ENCODE measurements at regions not wholly inside any gene's neighbourhood (a gene's known extent, or its start where the extent isn't known, plus 50 kb on each side); places are given as distances from the start of the nearest gene placed in this dataset.

DNA sequence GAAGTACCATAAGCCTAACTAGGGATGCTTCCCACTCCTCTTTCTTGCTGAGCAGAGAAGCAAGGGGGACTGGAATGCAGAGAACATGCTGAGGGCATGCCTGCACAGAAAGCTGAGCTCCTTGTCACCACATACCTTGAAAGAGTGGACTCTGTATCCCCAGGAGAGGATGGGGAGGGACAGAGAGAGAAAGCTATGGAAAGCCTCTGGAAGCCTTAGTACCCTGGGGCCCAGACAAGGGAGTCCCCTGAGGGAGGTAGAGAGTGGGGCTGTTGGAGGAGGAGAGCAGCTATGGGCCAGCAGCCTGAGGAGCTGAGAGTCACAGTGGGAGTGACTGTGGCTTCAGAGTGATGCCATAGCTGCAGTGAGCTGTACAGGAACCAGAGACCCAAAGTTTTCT lies 77.9 kb downstream of the RTL9 start:
- Histone ChIP-seq H3K9me3 (ENCODE audit: control insufficient read depth in 1 of 2, insufficient read depth in 1 of 2, low read length in 2 of 2) (no peaks in the 10 kb centered on the region), H3K27me3 (ENCODE audit: control insufficient read depth in 1 of 2, insufficient read depth in 2 of 2, low read length in 2 of 2) (no peaks in the 10 kb centered on the region), H3K36me3 (ENCODE audit: insufficient read depth, low read length) (no peaks in the 10 kb centered on the region), H3K4me1 (ENCODE audit: insufficient read depth, low read length) (no peaks in the 10 kb centered on the region), H3K27ac (ENCODE audit: low read depth in 1 of 2, low read length in 2 of 2) (no peak overlapping the region), H3K4me3 (ENCODE audit: low read length) (no peak overlapping the region)
- H3K4me3 Mint-ChIP-seq, result no peak overlapping the region
- POLR2A ChIA-PET, result no interaction called here
- ATAC-seq (ENCODE audit: poor library complexity) (no peak), DNase-seq (no peak)
- TF ChIP-seq, protein P1, sequence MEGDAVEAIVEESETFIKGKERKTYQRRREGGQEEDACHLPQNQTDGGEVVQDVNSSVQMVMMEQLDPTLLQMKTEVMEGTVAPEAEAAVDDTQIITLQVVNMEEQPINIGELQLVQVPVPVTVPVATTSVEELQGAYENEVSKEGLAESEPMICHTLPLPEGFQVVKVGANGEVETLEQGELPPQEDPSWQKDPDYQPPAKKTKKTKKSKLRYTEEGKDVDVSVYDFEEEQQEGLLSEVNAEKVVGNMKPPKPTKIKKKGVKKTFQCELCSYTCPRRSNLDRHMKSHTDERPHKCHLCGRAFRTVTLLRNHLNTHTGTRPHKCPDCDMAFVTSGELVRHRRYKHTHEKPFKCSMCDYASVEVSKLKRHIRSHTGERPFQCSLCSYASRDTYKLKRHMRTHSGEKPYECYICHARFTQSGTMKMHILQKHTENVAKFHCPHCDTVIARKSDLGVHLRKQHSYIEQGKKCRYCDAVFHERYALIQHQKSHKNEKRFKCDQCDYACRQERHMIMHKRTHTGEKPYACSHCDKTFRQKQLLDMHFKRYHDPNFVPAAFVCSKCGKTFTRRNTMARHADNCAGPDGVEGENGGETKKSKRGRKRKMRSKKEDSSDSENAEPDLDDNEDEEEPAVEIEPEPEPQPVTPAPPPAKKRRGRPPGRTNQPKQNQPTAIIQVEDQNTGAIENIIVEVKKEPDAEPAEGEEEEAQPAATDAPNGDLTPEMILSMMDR (IDR thresholded peaks at IDR 0.05), result no peak
- CTCF ChIA-PET, result no interaction called here
- no peaks in the 10 kb centered on the region for H3K9me3 Mint-ChIP-seq
- intact Hi-C loops (cut with DNase I, micrococcal nuclease), result no loop called here
- peaks cover 8% of the 10 kb centered on the region for H3K27me3 Mint-ChIP-seq
- no peak overlapping the region for H3K27ac Mint-ChIP-seq
- no peaks in the 10 kb centered on the region for H3K36me3 Mint-ChIP-seq (ENCODE audit: low read depth)
- H3K4me1 Mint-ChIP-seq (ENCODE audit: low read depth), result no peaks in the 10 kb centered on the region

DNA sequence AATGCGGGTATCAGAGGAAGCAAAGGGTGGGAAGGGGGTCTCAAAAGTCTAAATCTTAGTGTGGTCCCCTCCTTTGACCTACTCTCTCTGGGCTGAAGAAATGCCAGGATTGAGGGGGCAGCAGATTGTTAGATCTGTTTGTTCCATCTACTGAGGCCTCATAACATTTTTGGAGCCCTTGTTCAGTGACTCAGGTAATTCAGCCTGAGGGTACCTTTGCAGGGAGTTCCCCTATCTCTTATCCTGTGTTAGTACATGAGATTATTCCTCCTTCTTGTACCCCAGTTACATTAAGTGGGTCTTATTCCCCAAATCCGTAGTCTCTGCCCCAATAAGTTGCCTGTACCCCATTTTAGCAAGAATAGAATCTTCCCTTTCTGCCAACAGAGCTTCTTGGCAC lies 79.0 kb downstream of the RTL9 start:
- Mint-ChIP-seq H3K9me3 (no peaks in the 10 kb centered on the region), H3K27ac (no peak overlapping the region), H3K4me1 (ENCODE audit: low read depth) (no peaks in the 10 kb centered on the region), H3K4me3 (no peak overlapping the region), H3K27me3 (peaks cover 8% of the 10 kb centered on the region), H3K36me3 (ENCODE audit: low read depth) (no peaks in the 10 kb centered on the region)
- Histone ChIP-seq H3K4me1 (ENCODE audit: insufficient read depth, low read length) (no peaks in the 10 kb centered on the region), H3K36me3 (ENCODE audit: insufficient read depth, low read length) (no peaks in the 10 kb centered on the region), H3K27ac (ENCODE audit: low read depth in 1 of 2, low read length in 2 of 2) (no peak overlapping the region), H3K27me3 (ENCODE audit: control insufficient read depth in 1 of 2, insufficient read depth in 2 of 2, low read length in 2 of 2) (no peaks in the 10 kb centered on the region), H3K4me3 (ENCODE audit: low read length) (no peak overlapping the region), H3K9me3 (ENCODE audit: control insufficient read depth in 1 of 2, insufficient read depth in 1 of 2, low read length in 2 of 2) (no peaks in the 10 kb centered on the region)
- ChIA-PET CTCF (no interaction called here), POLR2A (no interaction called here)
- intact Hi-C loops (cut with DNase I, micrococcal nuclease), result no loop called here
- ATAC-seq (ENCODE audit: poor library complexity) (no peak), DNase-seq (no peak)
- TF ChIP-seq, protein P1 (IDR thresholded peaks at IDR 0.05), result no peak

DNA sequence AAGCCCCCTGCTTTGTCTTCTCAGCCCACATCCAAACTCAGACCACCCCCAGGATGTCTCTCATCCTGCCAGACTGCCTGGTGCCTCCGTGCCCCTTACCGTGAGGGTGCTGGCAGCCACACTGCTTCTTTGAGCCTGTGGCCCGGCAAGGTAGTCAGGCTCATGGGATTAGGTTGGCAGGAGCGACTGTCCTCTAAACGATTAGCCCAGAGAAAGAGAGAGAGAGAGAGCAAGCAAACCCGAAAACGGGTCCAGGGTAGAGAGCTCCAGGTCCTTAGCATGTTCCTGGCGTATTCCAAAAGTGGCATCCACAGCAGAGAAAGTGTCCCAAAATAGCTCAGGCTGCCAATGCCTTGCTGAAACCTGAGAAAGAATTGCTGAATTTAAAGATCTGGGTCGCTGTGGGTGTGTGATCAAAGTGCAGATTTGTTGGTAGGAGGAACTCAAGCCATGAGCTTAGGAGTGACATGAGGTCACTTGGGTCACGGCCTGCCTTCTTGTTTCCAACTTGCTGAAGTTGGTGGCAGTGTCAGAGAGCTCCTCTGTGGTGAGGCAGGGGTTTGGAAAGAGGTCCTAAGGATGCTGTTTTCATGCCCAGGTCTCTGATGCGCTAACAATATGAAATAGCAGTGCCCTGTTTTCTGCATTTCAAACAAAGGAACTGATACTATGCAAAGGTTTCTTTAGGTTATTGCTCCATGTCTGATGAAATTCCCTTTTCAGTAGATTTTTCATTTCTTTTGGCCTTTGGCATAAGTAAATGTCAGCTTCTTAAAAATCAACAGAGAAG lies 81.6 kb downstream of the RTL9 start:
- no peak overlapping the region for H3K27ac Mint-ChIP-seq
- no peak for ATAC-seq (ENCODE audit: poor library complexity)
- Histone ChIP-seq H3K27me3 (ENCODE audit: control insufficient read depth in 1 of 2, insufficient read depth in 2 of 2, low read length in 2 of 2) (no peaks in the 10 kb centered on the region), H3K4me3 (ENCODE audit: low read length) (no peak overlapping the region), H3K4me1 (ENCODE audit: insufficient read depth, low read length) (no peaks in the 10 kb centered on the region), H3K36me3 (ENCODE audit: insufficient read depth, low read length) (no peaks in the 10 kb centered on the region), H3K27ac (ENCODE audit: low read depth in 1 of 2, low read length in 2 of 2) (no peak overlapping the region), H3K9me3 (ENCODE audit: control insufficient read depth in 1 of 2, insufficient read depth in 1 of 2, low read length in 2 of 2) (no peaks in the 10 kb centered on the region)
- peaks cover 4% of the 10 kb centered on the region for H3K27me3 Mint-ChIP-seq
- TF ChIP-seq, protein P1 (IDR thresholded peaks at IDR 0.05), result no peak
- no peak overlapping the region for H3K4me3 Mint-ChIP-seq
- no peak for DNase-seq
- H3K4me1 Mint-ChIP-seq (ENCODE audit: low read depth), result no peaks in the 10 kb centered on the region
- ChIA-PET POLR2A (no interaction called here), CTCF (no interaction called here)
- H3K9me3 Mint-ChIP-seq, result no peaks in the 10 kb centered on the region
- no peaks in the 10 kb centered on the region for H3K36me3 Mint-ChIP-seq (ENCODE audit: low read depth)
- intact Hi-C loops (cut with DNase I, micrococcal nuclease), result no loop called here

Data from CD4-positive, alpha-beta T cell (primary cell).